GM12878 (cell line): ENCODE measurements at regions not wholly inside any gene's neighbourhood (a gene's known extent, or its start where the extent isn't known, plus 50 kb on each side); places are given as distances from the start of the nearest gene placed in this dataset.

Experiments used
- CTCF ChIP-seq, 3 experiments: IDR thresholded peaks in 2 of 3; conservative IDR thresholded peaks in 1 of 3; 2 replicates each; pipeline ENCODE4 v1.5.1; 2011; ENCODE audit warnings: low read depth in 3 of 3, low read length in 3 of 3, mild to moderate bottlenecking in 3 of 3, control low read depth in 2 of 3, moderate library complexity in 2 of 3, inconsistent platforms in 1 of 3, mixed read lengths in 1 of 3; ENCODE audit not compliant: control insufficient read depth in 2 of 3, insufficient read depth in 1 of 3; ENCODE audit errors: extremely low read depth in 1 of 3
- JUND ChIP-seq: IDR thresholded peaks from 2 replicates; pipeline ENCODE4 v1.6.1; 2012; ENCODE audit warnings: low read depth, mild to moderate bottlenecking, low read length, improper control_type of control experiment, moderate library complexity
- PAX8 ChIP-seq: fragments of 450-650 bp; IDR thresholded peaks from 2 replicates; pipeline ENCODE4 v1.6.1; 2017; ENCODE audit warnings: mild to moderate bottlenecking, moderate library complexity

GRCh38 chr1:81725823-81726222 is 74.9 kb upstream of the ADGRL2 start:
- TF ChIP-seq CTCF (IDR thresholded peaks at IDR 0.05 in 2 of 3, conservative IDR thresholded peaks at IDR 0.05 in 1 of 3; ENCODE audit: control insufficient read depth in 2 of 3, extremely low read depth in 1 of 3, insufficient read depth in 1 of 3, low read depth in 3 of 3, low read length in 3 of 3), result no peak
- no peak for TF ChIP-seq PAX8
- no peak for TF ChIP-seq JUND
